Endothelial cell of hepatic sinusoid (primary cell): ENCODE measurements at regions not wholly inside any gene's neighbourhood (a gene's known extent, or its start where the extent isn't known, plus 50 kb on each side); places are given as distances from the start of the nearest gene placed in this dataset.

Source experiments
- in situ Hi-C: cut with HindIII; loops from 2 replicates; pipeline ENCODE4 v1.10.0; 2017; ENCODE audit warnings: low sequenced_read_pairs

- in situ Hi-C loops = no loop called here
Observed at GRCh38 chr2:45337481-45337880, 273.6 kb downstream of the SRBD1 start.

- in situ Hi-C loops = no loop called here
Observed at GRCh38 chr2:45334205-45334604, 276.9 kb downstream of the SRBD1 start.

DNA sequence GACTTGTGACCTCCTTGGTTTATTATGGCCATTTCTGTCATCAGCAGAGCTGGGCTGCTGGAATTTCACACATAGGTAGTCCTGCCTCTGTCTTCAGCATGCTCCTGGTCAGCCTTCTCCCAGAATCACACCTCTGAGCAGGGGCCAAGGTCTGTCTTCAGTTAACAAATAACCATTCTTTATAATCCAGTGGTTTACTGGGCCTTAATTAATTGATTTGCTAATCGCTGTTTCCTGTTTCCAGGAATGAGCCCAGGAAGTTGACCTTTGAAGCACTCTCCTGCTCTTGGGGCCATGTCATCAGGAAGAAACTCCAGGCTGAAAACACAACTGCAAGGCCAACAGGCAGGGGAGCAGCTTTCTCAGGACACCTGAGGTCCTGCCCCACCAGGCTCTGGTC, 278.5 kb downstream of the SRBD1 start:
- in situ Hi-C loops = no loop called here

GRCh38 chr2:45332094-45332493, 279.0 kb downstream of the SRBD1 start:
- in situ Hi-C loops = no loop called here

GRCh38 chr2:45331410-45331786, 279.7 kb downstream of the SRBD1 start:
- in situ Hi-C loops = no loop called here

- in situ Hi-C loops = no loop called here
Observed at GRCh38 chr2:45330637-45331409, 280.2 kb downstream of the SRBD1 start.

- in situ Hi-C loops = no loop called here
Observed at GRCh38 chr2:45330108-45330507, 281.0 kb downstream of the SRBD1 start.

- in situ Hi-C loops = no loop called here
Observed at GRCh38 chr2:45329045-45329677, 281.9 kb downstream of the SRBD1 start.

- in situ Hi-C loops = no loop called here
Observed at GRCh38 chr2:45328264-45328870, 282.7 kb downstream of the SRBD1 start.

- in situ Hi-C loops = no loop called here
Observed at GRCh38 chr2:45323344-45323743, 287.7 kb downstream of the SRBD1 start.

DNA sequence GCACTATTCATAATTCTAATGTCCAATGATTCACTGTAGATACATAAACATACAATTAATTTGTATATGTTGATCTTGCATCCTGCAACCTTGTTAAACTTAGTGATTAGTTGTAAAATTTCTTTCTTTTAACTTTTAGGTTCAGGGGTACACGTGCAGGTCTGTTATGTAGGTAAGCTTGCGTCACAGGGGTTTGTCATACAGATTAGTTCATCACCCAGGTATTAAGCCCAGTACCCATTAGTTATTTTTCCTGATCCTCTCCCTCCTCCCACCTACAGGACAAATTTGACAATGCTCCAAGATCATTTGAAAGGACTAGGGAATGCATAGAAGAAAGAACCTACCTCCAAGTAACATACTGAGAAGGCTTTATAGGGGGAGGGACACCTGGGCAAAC, 290.1 kb downstream of the SRBD1 start:
- in situ Hi-C loops = no loop called here

- in situ Hi-C loops = no loop called here
Observed at GRCh38 chr2:45319683-45320455, 291.2 kb downstream of the SRBD1 start.

DNA sequence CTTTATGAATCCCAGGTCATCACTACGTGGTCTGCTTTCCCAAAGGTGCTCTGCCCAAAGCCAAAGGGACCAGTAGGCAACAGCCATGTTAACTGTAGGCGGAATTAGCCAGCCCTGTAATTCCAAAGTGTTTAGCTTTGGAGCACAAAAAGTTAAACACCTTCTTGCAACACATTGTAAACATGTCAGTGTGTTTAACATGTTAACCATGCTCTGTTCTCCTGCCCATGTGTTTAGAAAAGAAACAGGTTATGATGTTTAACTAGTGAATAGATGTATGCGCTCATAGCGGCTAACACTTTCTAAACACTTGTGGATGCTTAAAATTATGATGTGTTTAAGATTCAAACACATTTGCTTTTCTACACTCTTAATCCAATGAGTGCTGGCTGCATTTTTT, 292.4 kb downstream of the SRBD1 start:
- in situ Hi-C loops = no loop called here

DNA sequence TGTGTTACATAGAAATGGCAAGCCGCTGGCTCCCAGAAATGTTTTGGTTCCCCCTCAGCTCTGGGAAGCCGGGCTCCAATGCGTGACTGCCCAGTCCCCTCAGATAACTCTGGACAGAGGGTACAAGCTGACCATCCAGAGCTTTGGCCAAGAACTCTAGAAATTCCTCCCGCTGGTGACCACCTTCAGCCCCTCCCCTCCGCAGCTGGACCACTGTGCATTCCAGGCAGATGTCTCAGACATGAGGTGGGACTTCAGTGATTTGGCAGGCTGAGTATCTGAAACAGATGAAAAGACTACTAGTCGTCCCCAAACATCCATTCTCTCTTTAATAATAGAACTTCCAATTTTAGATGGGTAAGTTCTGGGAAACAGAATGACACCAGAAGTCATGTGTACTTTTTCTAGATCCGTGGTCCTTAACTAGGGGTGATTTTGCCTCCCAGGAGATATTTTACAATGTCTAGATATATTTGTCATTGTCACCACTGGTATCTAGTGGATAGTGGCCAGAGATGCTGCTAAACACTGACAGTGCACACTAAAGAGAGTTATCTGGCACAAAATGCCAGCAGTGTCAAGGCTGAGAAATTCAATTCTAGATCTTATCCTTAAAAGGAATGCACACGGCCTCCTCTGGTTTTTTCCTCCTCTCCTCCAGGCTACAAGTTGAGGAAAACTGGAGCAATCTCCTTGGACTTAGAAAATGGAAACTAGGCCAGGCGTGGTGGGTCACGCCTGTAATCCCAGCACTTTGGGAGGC, 294.3 kb downstream of the SRBD1 start:
- in situ Hi-C loops = no loop called here

GRCh38 chr2:45315861-45316260, 295.2 kb downstream of the SRBD1 start:
- in situ Hi-C loops = no loop called here

- in situ Hi-C loops = no loop called here
Observed at GRCh38 chr2:45312275-45312674, 298.8 kb downstream of the SRBD1 start.

DNA sequence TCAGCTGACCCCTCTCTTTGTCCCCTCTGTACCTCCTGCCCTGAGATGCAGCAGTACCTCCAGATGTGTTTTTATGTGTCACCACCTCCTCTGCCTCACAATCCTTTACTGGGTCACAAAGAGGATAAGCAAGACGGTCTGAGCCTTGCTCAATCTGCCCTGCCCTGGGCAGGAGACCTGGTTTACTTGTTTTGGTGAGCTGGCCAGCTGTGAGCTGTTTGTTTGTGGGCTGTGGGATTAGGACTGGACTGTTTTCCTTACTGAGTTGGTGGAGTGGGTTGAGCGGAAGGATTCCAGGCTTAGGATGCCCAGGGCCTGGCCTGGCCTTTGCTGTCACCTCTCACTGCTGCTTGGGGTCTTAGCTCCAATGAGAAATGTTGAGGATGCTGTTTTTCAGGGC, 299.5 kb downstream of the SRBD1 start:
- in situ Hi-C loops = no loop called here

- in situ Hi-C loops = no loop called here
Observed at GRCh38 chr2:45307147-45307546, 297.9 kb upstream of the SIX2 start.

DNA sequence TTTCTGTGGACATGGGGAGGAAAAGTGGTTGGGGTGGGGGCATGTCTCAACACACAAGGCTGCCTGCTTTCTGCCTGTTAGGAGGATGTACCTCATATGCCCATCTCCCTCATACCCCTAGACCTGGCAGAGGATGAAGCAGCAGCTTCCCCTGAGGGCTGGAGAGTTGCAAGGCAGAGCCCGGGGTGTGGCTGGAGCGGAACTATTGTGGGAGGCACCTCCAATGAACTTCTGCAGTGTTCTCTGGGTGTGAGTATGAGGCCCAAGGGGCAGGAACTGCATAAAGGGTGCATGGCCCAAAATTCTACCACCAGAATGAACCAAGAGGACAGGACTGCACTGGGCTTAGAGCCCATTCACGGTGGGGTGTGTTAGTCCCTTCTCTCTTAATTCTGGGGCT, 296.3 kb upstream of the SIX2 start:
- in situ Hi-C loops = no loop called here

GRCh38 chr2:45303417-45304202, 294.4 kb upstream of the SIX2 start:
- in situ Hi-C loops = no loop called here
